LHCN-M2 (cell line): ENCODE measurements at regions not wholly inside any gene's neighbourhood (a gene's known extent, or its start where the extent isn't known, plus 50 kb on each side); places are given as distances from the start of the nearest gene placed in this dataset.

Experiments used
- DNase-seq: peaks from one replicate; pipeline ENCODE4 v3.0.0-alpha.2; 2012; ENCODE audit warnings: low read depth

DNA sequence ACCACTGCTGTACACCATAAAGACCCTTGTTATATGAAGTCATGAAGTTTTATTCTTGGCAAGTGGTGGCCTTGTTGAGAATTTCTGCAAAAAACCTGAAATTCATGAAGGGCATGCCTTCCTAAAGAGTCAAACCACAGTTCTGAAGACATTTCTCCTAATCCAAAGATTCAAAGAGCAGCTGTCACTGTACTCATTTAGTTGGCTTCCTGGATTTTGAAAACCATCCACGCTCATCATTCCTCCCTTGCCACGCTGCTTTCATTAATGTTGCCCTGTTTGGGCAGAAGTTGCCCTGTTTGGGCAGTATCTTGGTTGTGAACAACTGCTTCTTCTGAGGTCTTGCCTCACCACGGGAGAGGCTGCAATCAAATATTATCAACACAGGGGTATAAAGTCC lies 560.3 kb upstream of the TLE4 start:
- DNase-seq, result peak; percentile 75

DNA sequence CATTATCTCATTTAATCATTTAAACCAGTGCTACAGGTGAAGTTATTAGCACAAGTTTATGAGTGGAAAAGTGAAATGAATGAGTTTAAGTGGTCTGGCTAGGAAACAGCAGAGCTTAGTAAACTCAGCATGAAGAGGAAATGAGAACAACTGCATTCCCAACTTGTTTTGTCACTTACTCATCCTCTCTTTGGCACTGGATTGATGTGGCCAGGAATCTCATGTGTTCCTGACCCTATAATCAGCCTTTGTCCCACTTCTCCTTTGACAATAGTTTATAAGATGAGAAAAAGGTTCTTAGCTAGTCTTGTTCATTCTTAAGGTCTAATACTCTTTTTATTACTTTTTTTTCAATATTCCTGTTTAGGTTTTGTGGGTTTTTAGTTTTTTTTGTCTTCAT lies 559.2 kb upstream of the TLE4 start:
- peak; percentile 67 for DNase-seq

DNA sequence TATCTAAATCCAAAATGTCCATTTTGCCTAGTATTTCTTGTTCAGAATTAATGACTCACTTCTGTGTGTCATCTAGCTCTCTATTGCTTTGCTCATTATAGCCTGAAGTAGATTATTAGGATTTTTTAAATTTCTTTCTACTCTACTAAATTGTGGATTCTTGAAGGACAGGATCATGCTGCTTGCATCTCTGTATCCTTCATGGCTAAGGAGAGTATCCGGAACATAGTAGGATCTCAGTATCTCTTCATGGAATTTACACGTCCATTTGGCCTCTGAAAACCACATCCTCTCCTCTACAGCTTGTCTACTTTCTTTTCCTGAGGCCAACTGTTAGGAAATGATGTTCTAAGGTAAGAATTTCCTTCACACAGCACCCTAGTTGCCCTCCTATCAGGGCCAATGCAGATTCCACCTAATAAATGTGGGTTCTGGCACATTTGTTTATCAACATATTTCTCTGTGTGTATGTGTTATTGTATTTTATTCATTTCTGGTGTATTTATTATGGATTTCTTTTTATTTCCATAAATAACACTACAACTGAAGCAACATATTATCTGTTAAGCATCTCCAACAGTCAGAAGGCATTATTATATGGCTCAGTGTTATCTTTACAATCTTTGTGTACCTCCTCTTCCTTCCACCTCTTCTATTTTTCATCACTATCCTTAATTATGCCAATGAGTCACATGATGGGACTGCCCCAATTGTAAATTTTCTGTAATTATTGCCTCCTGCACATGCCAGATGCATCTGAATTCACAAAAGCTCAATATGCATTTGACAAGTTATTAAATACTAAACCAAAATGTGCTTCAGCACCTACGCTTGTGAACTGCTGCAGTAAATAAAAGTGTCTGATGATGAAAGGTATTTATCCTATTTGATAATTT lies 557.8 kb upstream of the TLE4 start:
- peak; percentile 30 for DNase-seq

DNA sequence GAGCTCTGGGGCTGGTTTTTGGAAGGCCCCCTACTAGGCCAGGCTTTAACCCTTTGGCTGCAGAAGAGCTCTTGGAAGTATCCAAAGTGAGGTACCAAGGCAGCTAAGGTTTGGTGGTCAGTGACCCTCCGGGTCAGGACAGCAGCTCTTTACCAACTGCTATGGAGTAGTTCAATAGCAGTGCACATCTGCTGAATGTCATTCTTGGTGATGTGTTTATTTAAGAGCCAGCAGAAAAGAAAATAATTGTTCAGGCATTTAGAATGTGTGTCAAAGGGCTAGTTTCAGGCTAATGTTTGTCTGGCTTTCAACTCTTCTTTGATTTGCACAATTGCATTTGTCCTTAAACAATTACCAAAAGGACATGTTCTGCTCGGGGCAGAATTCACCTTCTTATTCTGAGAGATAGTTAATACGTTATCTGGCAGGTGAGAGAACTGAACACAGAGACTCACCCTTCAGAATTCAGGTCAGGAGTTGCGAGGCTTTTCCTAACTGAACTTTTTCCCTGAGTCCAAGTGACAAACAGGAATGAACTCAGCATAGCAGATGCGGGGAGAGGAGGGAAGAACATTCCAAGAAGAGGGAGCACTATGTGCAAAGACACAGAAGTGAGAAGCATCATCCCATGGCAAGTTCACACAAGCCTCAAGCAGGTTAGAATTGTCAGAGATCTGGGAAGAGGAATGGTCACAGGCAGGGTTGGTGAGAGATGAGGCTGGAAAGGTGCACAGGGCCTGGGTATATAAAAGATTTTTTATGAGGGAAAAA lies 556.7 kb upstream of the TLE4 start:
- no peak for DNase-seq

DNA sequence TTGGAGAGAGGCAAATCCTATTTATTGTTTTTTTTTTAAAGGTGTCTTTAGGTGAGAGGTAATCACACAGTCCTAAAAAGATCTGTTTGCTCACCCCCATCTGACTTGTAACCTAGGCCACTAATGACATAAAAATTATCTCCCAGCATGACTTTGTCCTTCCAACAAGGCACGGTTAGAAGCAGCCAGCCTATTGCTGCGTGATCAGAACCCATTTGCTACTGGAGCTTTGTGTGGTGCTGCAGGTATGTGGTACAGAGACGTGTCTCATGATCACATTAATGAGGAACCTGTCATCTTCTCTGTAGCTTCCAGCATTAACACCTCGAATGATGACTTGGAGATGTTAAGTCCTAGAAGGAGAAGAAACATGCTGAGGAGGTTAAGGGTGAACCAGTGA lies 555.8 kb upstream of the TLE4 start:
- DNase-seq, result no peak

DNA sequence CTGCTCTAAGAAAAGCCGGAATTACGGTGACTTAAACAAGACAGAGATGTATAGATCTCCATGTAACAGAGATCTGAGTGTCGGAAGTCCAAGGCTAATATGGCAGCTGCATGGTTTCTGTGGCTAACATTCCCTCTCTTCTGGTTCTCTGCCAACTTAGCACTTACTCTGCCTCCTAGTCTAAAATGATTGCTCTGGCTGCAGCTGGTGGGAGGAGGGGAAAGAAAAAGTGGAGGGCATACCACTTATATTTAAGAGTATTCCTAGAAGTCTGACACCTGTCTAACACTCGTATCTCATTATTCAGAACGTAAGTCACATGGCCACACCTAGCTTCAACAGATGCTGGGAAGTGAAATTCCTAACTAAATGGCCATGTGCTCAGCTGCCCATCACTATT lies 551.5 kb upstream of the TLE4 start:
- DNase-seq, result peak; percentile 64

DNA sequence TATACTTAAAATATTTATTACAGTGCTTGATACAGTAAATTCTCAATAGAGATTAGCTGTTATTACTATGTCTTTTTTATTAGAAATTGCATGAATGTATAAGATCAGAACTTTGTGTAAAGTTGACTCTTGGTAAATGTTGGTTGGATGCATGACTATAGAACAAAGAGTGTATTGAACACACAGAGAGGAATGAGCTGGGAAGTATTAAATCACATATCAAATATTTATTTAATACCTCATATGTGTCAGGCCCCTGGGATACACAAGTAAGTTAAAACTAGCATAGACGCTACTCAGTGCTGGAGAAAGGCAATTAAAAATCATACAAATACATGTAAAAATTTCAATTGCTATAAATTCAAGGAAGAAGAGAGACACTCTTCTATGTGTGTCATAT lies 550.7 kb upstream of the TLE4 start:
- no peak for DNase-seq

DNA sequence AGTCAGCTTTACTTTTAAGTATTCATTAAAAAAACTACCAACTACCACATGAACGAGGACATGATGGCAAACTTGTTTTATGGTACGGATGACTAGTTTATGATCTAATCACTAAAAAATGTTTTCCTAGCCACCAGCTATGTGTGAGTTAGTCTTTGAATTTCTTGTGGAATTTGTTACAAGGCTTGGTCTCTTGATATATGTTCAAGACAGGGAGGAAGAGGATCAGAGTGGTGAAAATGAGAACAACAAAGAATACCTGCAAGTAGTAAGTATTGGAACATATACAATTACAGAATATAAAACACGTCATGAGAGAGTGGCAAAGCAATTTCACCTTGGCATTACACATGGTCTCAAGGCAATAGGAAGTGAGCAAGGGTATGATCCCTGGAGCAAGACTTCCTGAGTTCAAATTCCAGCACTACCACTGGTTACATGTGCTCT lies 548.6 kb upstream of the TLE4 start:
- DNase-seq, result peak; percentile 92

DNA sequence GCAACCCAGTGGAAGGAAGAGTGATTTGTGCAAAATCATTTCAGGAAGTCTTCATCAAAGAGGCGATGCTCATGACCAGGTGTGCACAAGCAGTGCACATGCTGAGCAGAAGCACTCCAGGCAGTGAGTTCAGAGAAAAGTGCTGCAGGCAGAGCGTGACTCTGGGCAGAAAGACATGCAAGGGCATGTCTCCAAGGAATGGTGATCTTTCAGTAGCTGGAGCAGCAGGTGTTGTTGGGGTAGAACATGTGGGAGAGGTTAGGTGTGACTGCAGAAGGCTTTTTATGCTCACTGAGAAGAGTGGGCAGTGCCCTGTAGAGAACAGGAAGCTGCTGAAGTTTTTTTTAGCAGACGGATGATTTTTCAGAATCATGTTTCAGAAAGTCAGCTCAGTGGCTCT lies 545.4 kb upstream of the TLE4 start:
- DNase-seq, result peak; percentile 60

DNA sequence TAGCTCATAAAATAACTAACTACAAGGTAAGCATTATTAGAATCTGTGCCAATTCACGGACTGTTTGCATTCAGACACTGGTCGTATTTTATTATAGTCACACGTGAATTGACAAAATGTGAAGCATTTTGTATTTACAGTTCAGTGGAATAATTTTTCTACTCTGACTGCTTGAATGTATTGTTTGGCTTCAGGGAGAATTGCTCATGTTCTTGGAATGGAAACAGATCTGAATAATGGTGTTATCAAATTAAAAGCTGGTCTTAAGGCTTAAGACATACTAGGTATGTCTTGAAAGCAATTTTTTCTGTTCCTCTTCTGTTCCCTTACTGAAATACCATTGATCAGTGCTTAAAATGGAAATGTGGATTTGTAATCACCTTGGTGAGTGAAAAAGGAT lies 543.7 kb upstream of the TLE4 start:
- peak; percentile 18 for DNase-seq

DNA sequence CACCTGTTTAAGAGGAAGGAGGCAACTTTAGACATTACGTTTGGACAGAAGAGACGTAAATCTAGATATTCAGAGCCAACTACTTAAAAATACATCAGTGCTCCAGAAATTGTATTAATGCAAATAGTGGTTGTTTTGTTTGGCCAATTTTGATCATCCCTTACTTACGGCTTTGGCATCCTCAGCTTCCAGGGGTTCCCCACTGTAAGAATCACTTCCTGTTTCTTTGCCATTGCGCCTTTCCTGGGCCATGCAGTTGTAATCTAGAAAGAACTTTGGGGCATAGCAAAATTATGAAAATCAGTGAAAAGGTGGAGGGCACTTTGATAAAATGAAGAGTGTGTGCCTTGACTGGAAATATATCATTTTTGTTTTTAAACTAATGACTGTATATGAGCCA lies 537.2 kb upstream of the TLE4 start:
- no peak for DNase-seq

DNA sequence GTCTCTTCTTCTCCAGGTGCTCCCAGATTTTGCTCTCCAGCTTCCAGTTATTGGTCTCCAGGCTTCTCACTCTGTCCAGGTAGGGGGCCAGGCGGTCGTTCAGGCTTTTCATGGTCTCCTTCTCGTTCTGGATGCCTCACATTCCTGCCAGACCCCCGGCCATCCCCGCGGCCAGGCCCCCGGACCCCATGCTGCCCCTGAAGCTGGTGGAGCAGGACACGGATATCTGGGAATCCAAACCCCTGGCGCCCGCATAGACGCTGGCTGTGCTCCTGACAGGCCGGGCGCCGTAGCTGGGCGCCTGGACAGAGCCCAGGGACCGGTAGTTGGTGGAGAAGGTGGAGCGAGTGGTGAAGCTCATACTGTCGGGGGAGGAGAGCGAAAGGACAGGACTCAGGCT lies 534.4 kb upstream of the TLE4 start:
- no peak for DNase-seq

DNA sequence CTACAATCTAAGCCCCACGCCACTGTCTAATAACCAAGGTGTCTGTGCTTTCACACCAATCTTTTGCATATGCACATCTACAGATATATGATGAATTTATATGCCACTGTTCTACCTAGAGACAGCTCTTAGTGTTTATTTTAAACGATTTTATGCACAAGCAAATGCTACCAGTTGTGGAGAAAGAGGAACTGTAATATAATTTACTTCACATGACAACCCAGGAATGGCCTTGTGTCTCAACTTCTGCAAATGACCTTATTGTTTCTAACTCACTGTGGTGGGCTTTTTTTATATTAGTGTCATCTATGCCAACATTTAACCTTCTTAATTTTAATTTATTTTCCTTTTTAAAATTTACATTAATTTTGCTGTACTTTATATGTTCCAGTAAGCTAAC lies 531.1 kb upstream of the TLE4 start:
- no peak for DNase-seq

DNA sequence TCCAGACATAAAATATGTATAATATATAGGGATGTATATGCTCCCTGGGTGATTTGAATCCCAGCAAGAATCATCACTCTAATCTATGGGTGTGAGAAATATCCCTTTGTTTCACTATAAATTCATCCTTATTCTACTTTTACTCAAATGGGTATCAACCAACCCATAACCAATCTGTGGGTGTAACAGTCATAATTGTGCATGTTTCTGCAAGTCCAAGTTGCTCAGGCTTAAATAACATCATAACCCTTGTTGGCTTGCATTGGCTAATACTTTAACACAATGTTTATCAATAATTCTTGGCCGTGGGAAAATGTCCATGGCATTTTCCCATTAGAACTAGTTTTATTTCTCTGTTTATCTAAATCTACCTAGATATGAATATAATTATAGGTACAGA lies 530.5 kb upstream of the TLE4 start:
- no peak for DNase-seq

DNA sequence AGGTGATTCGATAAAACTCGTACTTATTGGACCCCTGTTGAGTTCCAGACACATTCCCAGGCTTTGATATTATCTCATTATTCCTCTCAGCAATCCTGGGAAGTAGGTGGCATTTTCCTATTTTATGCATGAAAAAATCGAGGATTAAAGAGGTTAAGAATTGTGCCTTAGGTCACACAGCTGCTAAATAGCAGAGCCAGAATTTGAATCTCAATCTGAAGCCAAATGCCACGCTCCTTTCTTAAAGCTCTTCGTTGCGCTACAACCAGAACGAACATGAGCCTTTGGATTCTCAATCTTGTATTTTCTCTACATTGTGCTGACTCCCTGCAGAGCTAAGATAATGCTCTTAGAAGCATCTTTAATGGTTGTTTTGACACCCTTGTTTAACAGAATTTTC lies 527.8 kb upstream of the TLE4 start:
- DNase-seq, result no peak

DNA sequence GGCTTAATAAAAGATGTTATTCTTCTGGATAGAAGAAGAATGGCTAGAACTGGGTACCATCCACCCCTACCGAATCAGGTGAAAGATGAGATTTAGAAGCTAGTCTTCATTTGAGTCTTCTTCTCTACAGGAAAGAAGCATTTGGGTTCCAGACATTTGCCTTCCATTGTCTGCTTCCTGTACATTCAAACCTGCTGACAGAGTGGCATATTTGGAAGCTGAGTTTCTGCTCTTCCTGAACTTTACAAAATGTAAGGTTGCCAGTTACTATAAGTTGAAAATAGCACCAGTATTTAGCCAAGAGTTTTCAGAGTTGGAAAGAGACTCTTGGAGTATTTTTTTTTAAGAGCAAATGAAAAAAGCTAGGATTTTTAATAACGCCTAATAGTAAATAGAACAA lies 525.4 kb upstream of the TLE4 start:
- no peak for DNase-seq

DNA sequence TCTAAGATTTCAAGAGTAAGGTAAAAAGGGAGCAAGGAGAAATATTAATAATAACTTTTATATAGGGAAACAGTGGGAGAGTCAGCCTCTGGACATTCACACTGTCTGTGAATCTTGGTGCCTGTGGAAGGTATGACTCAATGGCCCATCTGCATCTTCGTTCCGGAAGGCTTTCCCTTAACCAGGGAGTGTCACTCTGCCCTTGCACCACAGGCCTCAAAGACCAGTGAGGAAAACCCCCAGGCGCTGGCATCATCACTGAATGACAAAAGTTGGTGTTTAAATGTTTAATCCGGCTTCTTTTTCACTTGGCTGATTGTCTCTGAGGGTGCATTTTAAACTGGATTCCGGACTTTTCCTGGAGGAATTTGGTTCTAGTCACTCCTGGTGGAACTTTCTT lies 522.4 kb upstream of the TLE4 start:
- no peak for DNase-seq

DNA sequence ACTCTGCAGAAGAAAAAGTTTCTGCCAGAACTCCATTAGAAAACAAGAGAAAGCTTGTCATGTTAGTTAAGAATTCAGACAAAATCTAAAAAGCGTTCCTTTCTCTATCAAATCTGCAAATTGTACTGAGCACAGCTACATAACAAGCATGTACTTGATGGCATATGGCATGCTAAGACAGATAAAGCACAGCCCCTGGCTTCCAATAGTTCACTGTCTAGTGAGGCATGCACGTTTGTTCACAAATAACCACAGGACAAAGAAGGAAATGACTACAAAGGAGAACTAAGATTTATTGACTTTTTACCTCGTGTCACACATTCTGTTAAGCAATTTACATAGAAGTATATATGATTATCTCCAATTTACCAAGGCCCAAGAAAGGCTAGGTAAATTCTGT lies 518.2 kb upstream of the TLE4 start:
- no peak for DNase-seq

DNA sequence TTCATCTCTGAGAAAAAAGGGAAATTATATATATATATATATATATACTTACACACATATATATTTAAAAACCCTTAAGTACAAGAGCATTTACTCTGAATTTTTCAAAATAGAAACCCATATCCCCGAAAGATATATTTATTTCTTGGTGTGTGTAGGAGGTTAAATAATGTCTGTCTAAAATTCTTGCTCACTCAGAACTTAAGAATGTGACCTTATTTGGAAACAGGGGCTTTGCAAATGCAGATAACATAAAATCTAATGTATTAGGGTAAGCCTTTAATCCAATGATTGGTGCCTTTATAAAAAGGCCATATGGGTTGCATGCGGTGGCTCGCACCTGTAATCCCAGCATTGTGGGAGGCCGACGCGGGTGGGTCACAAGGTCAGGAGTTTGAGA lies 517.3 kb upstream of the TLE4 start:
- DNase-seq, result peak; percentile 11

DNA sequence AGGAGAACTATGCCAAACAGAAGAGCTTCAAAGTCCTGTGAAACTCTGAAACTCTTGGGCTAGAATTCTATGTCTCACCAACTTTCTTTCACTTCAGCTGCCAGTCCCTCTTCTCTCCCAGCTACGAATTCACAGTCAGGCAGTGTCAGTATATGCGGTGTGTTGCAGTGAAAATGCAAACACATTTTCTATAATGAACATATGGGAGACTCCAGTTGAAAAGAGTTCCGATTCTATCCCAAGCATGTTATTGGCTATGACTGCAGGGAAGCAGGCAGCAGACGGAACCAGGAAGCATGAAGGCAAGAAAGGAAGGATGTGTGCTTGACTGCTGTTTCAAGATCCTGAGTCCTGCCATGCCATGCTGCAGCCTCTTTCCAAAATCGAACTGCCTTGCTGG lies 515.7 kb upstream of the TLE4 start:
- DNase-seq, result no peak

DNA sequence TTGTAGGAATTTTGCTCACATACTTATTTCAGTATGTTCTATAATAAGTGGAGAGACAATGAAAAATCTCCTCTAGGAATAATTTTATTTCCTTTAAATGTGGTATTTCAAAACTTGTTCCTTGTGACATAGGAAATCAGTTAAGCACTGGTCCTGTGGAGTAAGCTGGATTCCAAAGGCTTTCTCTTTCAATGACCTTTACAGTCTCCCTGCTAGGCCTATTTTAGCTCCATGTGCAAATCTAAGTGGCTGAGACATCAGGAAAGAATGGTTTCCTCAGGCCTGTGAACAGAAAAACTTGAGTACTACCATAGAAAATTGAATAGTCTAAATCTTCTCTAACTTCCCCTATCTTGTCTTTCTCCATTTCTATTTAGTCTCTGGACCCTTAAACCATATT lies 514.2 kb upstream of the TLE4 start:
- no peak for DNase-seq

DNA sequence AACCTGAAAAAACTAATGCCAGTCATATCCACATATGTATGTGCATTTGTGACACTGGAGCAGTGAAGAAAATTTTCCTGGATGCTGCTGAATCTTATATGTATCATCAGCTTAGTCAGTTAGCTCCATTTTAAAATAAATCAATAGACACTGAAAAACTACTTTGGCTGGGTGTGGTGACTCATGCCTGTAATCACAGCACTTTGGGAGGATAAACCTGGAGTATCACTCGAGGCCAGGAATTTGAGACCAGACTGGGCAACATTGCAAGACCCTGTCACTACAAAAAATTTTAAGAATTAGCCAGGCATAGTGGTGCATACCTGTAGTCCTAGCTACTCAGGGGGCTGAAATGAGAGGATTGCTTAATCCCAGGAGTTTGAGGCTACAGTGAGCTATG lies 511.0 kb upstream of the TLE4 start:
- DNase-seq, result no peak
